ENCODE measurements at regions not wholly inside any gene's neighbourhood (a gene's known extent, or its start where the extent isn't known, plus 50 kb on each side); places are given as distances from the start of the nearest gene placed in this dataset.

DNA sequence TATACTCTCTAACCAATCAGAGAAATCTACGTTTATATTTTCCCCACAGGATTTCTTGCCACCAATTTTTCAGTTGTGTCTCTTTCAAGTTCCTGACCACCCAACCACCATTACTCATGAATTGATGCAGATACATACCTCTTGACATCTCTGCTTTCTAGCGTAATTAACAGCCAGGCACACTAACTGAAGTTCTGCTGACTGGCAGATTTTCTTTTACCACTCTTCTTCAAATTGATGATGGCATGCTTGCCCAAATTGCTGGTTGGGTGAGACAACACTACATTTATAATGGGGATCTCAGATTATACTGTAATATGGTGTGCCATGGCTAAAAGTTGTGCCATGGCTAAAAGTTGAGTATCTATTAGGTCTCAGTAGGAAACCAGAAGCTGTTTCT is 566.7 kb downstream of the ADGRL2 start:
- TF ChIP-seq GATA2 (IDR thresholded peaks at IDR 0.05; ENCODE audit: low read depth, low read length) (no peak), GATA3 (IDR thresholded peaks at IDR 0.05; ENCODE audit: low read depth, low read length) (no peak)
